NCI-H82 (cell line): ENCODE measurements at regions not wholly inside any gene's neighbourhood (a gene's known extent, or its start where the extent isn't known, plus 50 kb on each side); places are given as distances from the start of the nearest gene placed in this dataset.
A peak's percentile ranks its signal among the peaks of the same experiment; 100 is the strongest.

ENCODE experiments used
- DNase-seq: peaks from one replicate; lab custom pipeline; 2025; lab: John Stamatoyannopoulos, UW

DNA sequence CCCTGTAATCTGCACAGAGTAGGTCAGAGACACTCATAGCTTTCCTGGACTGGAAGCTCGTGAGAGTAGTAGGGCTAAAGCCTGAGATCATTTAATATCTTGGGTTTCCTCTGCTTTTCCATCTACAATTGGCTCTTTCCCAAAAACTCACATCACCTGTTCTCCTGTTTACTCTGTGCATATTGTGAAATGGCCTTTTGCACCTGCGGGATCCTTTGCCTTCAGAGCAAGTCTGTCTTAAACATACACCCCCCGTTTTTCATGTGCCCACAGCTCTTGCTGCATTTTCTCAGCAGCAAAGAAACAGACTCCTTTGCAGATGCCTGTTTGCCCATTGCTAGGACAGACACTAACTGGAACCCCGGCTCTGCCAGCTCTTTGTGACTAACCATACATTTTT is 608.3 kb upstream of the PCDH10 start:
- no peak for DNase-seq

DNA sequence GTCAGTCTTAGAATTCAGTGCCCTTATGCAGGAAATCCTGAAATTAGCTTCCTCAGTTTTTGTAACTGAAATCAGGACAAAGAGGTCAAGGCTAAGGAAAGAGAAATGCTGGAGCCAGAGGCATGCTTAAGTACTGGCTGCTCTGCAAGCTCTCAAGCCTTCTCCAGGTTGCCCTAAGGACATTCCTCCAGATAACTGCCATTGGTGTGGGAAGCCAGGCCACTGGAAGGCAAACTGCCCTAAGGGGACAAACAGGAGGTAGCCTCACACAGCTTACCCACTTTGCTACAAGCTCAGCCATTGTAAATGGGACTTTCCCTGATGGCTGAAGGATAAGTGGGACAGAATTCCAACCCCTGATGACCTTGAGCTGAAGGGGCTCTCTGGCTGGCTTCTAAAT is 606.9 kb upstream of the PCDH10 start:
- DNase-seq = no peak

GRCh38 chr4:132548463-132548862 is 600.6 kb upstream of the PCDH10 start:
- DNase-seq = no peak

- no peak for DNase-seq
Measured at GRCh38 chr4:132556316-132556715, 592.8 kb upstream of the PCDH10 start.

DNA sequence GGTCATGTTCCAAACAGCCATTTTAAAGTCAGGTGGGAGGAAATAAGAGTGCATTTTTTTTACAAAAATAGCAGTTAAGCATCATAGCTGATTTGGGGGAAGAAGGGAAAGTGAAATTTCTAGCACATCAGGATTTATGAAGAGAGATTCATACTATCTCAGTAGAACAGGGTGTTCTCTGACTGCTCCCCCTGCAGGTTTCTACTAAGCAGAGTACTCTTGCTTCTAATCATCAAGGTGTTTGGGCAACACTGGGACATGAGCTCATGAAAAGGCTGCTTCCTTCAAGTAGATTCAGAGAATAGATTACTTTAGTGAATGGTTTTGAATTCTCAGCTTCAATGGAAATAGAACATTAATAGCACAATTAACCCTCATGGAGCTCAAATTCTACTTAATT is 591.4 kb upstream of the PCDH10 start:
- peak; percentile 21 for DNase-seq

- DNase-seq = no peak
Measured at GRCh38 chr4:132564920-132565319, 584.2 kb upstream of the PCDH10 start.

GRCh38 chr4:132565542-132565941 is 583.6 kb upstream of the PCDH10 start:
- DNase-seq = no peak

GRCh38 chr4:132572210-132572609 is 576.9 kb upstream of the PCDH10 start:
- no peak for DNase-seq

DNA sequence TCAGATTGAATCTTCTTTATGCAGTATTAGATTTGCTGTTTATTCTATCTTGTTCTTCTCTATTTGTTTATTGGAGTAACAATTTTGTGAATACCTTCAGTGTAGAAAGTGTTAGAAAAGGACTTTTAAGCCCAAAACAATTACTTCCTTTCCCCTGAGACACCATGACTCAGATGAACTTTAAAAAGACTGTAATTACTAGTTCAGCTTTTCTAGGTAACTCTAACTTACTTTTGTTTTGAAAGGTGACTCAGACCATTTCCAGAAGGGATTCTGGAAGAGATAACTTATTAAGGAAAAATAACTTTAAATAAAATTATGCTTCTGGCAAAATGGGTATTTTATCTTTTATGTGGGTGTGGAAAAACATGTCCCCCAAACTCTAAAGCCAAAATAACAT is 561.5 kb upstream of the PCDH10 start:
- DNase-seq = no peak

DNA sequence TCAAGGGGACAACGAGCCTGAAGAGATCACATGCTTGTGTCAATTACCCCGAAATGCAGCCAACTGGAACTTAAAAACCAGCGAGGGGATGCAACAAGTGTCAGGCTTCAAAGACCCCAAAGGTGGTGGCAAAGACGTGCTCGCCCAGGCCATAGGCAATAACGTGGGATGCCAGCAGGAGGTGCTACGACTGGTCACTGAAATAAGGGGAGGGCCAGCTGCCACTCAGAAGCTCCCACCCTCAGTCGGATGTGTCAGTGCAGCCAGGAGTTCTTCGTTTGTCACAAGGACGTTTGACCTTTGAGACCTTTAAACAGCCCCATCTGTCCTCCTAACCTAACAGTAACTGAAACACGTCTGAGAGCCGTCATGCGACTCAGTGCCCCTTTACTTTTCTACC is 556.8 kb upstream of the PCDH10 start:
- no peak for DNase-seq

DNA sequence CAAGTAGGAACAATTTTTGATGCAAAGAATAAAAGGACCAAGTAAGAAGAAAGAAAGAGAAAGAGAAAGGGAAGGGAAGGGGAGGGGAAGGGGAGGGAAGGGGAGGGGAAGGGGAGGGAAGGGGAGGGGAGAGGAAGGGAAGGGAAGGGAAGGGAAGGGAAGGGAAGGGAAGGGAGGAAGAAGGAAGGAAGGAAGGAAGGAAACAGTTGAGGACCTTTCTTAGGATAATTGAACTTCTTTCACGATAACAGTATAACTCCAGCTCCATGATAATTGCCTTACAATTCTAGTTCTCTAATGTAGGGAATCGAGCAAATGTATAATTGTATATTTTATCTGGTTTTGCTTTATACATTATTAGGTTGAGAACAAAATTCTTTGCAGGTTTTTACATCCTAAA is 556.2 kb upstream of the PCDH10 start:
- DNase-seq = no peak

DNA sequence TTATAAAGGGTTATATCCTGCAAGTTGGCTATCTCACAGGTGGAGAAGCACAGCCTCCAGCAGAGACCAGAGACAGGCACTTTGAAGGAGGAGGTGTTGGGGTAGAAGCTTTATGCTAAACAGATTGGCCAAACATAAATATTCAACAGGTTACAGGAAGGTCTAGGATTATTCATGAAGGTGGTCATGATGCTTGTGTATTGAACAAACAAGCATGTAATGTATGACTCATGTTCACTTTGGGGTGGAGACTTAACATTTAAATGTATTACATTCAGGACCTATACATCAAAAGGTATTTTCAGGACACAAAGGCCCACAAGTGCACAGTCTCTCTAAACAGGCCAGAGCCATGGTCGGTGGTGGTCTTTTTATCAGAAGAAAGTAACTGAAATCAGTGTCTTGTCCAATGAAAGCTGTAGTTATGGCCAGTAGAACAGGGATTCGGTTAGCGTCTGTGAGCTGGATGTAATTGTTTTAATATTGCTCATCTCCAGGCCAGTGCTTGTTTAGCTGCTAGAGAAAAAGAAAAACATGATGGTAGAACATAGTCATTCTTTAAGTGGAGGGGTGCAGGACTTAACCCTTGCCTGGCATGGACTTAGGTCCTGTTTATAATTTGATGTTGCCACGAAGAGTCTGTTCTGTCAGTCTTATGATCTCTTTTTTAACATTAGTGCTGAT is 555.2 kb upstream of the PCDH10 start:
- DNase-seq = no peak

- DNase-seq = no peak
Measured at GRCh38 chr4:132596186-132596585, 552.9 kb upstream of the PCDH10 start.

DNA sequence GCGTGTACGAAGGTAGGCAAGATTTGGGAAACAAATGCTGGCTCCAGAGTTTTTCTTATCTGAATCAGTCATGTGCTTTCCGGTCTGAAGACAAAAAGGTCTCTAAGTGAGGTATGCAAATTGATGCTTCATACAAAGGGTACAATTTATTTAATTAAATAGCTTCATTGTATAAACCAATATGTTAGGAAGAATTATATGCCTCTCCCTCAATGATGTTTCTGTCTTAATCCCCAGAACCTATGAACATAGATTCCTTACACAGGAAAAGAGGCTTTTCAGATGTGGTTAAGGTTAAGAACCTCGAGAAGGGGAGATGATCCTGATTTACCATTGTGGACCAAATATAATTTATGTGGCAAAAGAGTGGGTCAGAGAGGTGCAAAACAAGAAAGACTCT is 543.5 kb upstream of the PCDH10 start:
- no peak for DNase-seq

DNA sequence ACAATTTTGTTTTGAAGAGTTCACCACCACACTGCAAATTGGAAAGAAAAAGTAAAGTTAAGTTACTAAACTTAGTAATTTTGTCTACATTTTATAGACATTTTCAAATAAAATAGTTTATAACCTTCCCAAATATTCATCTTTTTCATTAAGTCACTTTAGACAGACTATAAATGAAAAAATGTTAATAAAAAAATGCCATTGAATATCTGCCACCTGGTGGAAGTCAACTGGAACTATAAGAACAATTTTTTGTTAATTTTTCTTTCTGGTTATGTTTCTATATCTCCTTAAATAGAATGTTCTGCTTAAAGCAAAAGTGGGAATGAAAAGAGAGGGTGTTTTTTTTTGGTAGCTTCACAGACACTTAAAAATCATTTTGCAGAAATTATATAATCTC is 534.4 kb upstream of the PCDH10 start:
- no peak for DNase-seq

DNA sequence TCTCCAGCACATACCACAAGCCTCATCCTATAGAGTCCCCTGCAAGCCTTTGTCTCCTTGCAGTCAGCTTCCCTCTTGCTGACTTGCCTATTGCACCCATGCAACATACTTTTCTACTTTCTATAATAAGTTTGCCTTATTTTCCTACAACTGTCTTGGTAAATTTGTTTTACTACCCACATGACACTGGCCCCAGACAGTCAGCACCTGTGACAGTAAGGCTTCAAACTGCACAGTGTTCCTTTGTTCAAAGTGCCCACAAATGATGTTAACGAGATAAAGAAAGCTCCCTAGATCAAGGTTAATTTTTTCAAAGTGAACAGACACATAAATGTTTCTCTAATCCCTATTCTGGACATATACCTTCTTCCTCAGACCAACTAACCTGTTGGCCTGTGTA is 529.1 kb upstream of the PCDH10 start:
- DNase-seq = no peak

GRCh38 chr4:132642016-132642817 is 506.9 kb upstream of the PCDH10 start:
- DNase-seq = peak; percentile 70

DNA sequence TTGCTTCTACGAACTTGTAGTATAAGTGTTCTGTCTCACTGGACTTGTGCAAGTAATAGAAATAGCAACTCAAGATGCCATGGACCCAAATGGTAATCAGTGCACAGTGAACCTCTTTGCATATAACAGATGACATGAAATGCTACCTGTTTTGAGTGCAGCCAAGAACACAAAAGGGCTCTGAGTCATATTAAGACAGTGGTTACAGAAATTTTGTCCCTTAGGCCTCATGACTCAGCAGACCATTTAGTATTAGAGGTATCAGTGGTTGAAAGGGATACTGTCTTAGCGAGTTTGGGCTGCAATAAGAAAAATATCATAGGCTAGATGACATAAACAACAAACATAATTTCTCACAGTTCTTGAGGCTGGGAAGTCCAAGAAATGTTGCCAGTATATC is 502.9 kb upstream of the PCDH10 start:
- DNase-seq = no peak

DNA sequence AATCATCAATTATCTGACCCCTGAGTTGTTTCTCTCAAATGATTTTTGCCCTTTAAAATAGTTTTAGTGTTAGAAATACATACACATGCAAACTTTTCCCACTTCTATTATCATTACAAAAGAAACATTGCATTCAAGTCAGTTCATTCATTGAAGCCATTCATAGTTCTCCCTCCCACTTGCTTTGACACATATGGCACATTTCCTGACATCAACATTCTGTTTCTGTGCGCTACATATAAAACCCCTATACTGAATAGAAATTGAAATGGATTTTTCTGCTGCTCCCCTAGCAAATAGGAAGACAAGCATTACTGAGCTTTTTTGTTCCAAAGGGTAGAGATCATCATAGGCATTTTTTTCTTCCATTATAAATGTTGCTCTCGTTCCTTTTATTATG is 497.9 kb upstream of the PCDH10 start:
- DNase-seq = no peak

DNA sequence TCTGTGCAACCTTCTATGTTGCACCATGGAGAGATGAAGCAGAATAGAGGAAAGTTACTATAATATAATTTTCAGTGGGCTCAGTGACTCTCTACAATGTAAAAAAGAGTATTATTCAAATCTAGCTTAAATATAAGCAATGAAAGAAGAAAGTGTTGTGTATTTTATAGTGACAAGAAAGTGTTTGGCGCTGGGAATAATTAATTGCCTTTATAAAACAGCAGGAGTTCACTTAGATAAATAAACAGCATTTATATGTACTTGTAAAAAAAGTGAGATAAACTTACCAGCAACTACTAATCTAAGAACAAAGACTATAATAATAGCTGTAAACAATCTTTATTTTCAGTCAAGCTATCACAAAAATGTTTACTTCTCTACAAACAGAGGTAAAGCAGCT is 488.9 kb upstream of the PCDH10 start:
- DNase-seq = no peak

DNA sequence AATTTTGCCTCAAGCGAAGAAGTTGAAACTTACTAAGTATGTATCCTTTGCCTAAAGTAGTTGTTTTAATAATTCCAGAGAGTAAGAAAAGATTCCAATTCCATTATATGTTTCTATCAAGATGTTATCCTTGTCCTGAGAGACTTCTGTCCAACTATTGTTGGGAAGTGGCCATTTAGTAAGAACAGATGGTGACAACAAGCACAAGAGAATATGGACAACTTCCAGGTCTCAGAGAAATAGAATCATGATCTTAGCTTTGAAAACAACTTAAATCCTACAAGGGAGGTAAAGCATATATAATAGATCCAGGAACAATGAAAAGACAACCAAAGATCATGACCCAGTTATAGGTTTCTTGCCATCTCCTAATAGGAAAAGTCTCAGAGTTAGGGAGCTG is 486.6 kb upstream of the PCDH10 start:
- no peak for DNase-seq

DNA sequence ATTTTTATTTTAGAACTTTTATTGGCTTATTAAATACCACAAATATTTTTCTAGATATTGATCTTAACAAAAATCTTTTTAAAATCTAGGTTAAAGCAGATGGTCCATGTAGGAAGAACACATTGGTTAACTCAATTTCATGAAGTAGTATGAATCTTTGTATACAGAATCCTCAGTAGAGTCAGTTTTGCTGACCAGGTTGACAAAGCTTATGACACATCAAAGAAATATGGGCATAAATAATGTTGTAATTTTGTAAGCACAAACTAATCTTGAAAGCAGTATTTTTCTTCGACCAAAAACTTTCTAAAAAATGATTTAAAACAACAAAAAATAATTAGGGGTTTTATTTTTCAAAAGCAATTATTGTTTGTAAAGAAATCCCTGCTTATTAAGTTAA is 479.3 kb upstream of the PCDH10 start:
- DNase-seq = no peak

GRCh38 chr4:132670557-132670956 is 478.5 kb upstream of the PCDH10 start:
- DNase-seq = no peak

- DNase-seq = no peak
Measured at GRCh38 chr4:132683957-132684356, 465.1 kb upstream of the PCDH10 start.
